ENCODE measurements at regions not wholly inside any gene's neighbourhood (a gene's known extent, or its start where the extent isn't known, plus 50 kb on each side); places are given as distances from the start of the nearest gene placed in this dataset.

GRCh38 chr1:195278644-195279043 is 1329.6 kb downstream of the KCNT2 start:
- TF ChIP-seq, protein P1, sequence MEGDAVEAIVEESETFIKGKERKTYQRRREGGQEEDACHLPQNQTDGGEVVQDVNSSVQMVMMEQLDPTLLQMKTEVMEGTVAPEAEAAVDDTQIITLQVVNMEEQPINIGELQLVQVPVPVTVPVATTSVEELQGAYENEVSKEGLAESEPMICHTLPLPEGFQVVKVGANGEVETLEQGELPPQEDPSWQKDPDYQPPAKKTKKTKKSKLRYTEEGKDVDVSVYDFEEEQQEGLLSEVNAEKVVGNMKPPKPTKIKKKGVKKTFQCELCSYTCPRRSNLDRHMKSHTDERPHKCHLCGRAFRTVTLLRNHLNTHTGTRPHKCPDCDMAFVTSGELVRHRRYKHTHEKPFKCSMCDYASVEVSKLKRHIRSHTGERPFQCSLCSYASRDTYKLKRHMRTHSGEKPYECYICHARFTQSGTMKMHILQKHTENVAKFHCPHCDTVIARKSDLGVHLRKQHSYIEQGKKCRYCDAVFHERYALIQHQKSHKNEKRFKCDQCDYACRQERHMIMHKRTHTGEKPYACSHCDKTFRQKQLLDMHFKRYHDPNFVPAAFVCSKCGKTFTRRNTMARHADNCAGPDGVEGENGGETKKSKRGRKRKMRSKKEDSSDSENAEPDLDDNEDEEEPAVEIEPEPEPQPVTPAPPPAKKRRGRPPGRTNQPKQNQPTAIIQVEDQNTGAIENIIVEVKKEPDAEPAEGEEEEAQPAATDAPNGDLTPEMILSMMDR (IDR thresholded peaks at IDR 0.05; ENCODE audit: borderline replicate concordance, insufficient read depth, low read depth, low read length) = no peak
- no peak overlapping the region for H3K4me3 ChIP-seq (ENCODE audit: low read depth, low read length)

DNA sequence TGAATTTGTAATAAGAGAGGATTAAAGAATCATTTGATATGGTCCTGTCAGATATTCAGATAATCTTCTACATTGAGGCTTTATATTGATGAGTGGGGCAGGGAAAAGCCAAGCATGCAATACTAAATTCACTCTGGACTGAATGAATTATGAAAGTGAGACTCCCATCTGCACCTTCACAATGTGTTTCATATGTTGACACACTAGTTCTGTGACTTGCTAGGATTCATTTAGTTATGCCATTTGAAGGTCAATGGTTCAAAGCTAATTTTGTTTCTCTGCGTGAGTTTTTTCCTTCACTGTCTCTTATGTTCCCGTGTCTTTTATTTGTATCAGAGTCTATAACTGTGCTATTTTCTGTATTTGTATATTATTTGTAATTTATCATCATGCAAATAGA is 1332.5 kb downstream of the KCNT2 start:
- H3K4me3 ChIP-seq (ENCODE audit: low read depth, low read length) = no peak overlapping the region
- TF ChIP-seq, protein P1 (IDR thresholded peaks at IDR 0.05; ENCODE audit: borderline replicate concordance, insufficient read depth, low read depth, low read length) = no peak

- TF ChIP-seq, protein P1 (IDR thresholded peaks at IDR 0.05; ENCODE audit: borderline replicate concordance, insufficient read depth, low read depth, low read length) = no peak
- no peak overlapping the region for H3K4me3 ChIP-seq (ENCODE audit: low read depth, low read length)
Observed at GRCh38 chr1:195251900-195252299, 1356.3 kb downstream of the KCNT2 start.

DNA sequence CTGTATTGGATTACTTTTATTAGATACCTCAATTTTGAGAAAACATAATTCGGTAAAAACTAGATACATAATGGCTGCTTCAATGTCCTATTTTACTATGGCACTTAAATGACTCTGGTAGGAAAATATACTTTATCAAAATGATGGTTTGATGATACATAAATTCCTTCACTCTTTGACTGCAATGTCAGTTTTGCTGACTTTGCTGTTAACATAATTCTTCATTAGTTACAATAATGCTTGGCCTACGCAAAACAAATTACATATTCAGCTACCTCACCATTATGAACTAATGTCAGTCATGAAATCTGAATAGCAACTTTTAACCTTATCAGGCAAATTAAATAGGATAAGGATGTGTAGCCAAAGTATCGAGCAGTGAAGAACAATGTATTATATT is 1364.7 kb downstream of the KCNT2 start:
- H3K4me3 ChIP-seq (ENCODE audit: low read depth, low read length) = no peak overlapping the region
- TF ChIP-seq, protein P1 (IDR thresholded peaks at IDR 0.05; ENCODE audit: borderline replicate concordance, insufficient read depth, low read depth, low read length) = no peak

- TF ChIP-seq, protein P1 (IDR thresholded peaks at IDR 0.05; ENCODE audit: borderline replicate concordance, insufficient read depth, low read depth, low read length) = no peak
- H3K4me3 ChIP-seq (ENCODE audit: low read depth, low read length) = no peak overlapping the region
Observed at GRCh38 chr1:195241066-195241465, 1367.2 kb downstream of the KCNT2 start.

GRCh38 chr1:195238313-195238712 is 1369.9 kb downstream of the KCNT2 start:
- TF ChIP-seq, protein P1 (IDR thresholded peaks at IDR 0.05; ENCODE audit: borderline replicate concordance, insufficient read depth, low read depth, low read length) = no peak
- no peak overlapping the region for H3K4me3 ChIP-seq (ENCODE audit: low read depth, low read length)

DNA sequence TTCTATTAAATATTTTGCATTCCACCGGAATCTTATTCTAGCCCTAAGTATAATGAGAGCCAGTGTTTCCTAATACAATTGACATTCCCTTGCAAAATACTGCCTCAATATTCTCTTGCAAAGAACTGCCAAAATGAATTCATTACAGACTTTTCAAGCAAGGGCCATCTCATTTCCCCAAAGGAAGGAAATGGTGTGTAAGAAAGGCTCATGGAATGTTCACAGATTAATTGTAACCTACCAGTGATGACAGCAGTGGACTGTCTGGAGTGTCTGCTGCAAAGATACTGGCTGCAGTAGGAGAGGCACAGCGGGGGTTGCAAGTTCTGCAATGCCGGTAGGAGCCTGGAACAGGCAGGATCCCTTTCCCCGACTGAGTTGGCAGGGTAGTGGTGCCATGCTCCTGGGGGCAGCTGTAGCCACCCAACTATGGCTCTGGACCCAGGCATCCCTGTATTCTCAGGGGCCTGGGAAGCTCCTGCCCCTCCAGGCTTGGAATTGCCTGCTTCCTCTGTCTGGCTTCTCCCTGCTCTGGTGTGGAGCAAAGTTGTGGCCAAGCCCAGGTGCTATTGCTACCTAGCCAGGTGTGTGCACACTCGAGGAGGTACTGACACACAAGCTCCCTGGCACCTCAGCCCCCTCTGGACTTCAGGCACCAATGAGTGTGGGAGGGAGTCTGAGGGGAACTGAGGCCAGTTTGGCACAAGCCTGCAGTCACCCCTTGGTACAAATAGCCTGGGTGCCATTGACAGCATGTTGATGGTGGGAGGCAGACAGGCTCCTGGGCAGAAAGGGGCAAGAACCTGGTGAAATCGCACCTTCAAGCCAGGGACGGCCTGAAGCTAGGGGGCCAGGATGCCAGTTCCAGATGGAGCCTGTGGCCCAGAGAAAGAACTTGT is 1371.0 kb downstream of the KCNT2 start:
- no peak overlapping the region for H3K4me3 ChIP-seq (ENCODE audit: low read depth, low read length)
- TF ChIP-seq, protein P1 (IDR thresholded peaks at IDR 0.05; ENCODE audit: borderline replicate concordance, insufficient read depth, low read depth, low read length) = no peak

Data from GM12875 (cell line).